Activated naive CD4-positive, alpha-beta T cell treated with anti-CD3 and anti-CD28 coated beads for 36 hours (primary cell): ENCODE measurements at regions not wholly inside any gene's neighbourhood (a gene's known extent, or its start where the extent isn't known, plus 50 kb on each side); places are given as distances from the start of the nearest gene placed in this dataset.

ENCODE experiments used
- CTCF ChIA-PET: fragments of 350-600 bp; sonication (Branson Sonifier 250); formaldehyde crosslinking; loops from one replicate; lab custom pipeline; 2021; ENCODE audit warnings: antibody characterized with exemption; lab: Charles Lee
- DNase-seq: peaks from one replicate; pipeline ENCODE4 v3.0.0-alpha.2; 2020
- H3K27ac Mint-ChIP-seq: one replicate; pipeline ENCODE4 v1.8.0; 2021; ENCODE audit warnings: mild to moderate bottlenecking, mixed read lengths
- H3K27me3 Mint-ChIP-seq: one replicate; pipeline ENCODE4 v1.8.0; 2021; ENCODE audit warnings: low read depth, mixed read lengths
- H3K36me3 Mint-ChIP-seq: one replicate; pipeline ENCODE4 v1.8.0; 2021; ENCODE audit warnings: low read depth, mixed read lengths
- H3K4me1 Mint-ChIP-seq: one replicate; pipeline ENCODE4 v1.8.0; 2021; ENCODE audit warnings: low read depth, mixed read lengths
- H3K4me3 Mint-ChIP-seq: one replicate; pipeline ENCODE4 v1.8.0; 2021; ENCODE audit warnings: mild to moderate bottlenecking, moderate library complexity, mixed read lengths
- H3K9me3 Mint-ChIP-seq: one replicate; pipeline ENCODE4 v1.8.0; 2021; ENCODE audit warnings: mixed read lengths
- intact Hi-C: fragments of 100-400 bp; cut with micrococcal nuclease; formaldehyde crosslinking; loops from one replicate; pipeline ENCODE4 v1.15.1; 2023

- Mint-ChIP-seq H3K9me3 (no peaks in the 10 kb centered on the region), H3K4me1 (no peaks in the 10 kb centered on the region), H3K36me3 (no peaks in the 10 kb centered on the region), H3K27me3 (peaks cover 2% of the 10 kb centered on the region), H3K4me3 (no peak overlapping the region), H3K27ac (no peak overlapping the region)
- intact Hi-C loops: no loop called here
- DNase-seq: no peak
- CTCF ChIA-PET: no interaction called here
Observed at GRCh38 chr10:20999699-21000098, 102.6 kb upstream of the NEBL start.

GRCh38 chr10:20998036-20998435, 100.9 kb upstream of the NEBL start:
- CTCF ChIA-PET: no interaction called here
- no peak for DNase-seq
- intact Hi-C loops: no loop called here
- H3K4me1 Mint-ChIP-seq: no peaks in the 10 kb centered on the region
- no peaks in the 10 kb centered on the region for H3K36me3 Mint-ChIP-seq
- H3K27me3 Mint-ChIP-seq: peaks cover 2% of the 10 kb centered on the region
- H3K27ac Mint-ChIP-seq: no peak overlapping the region
- H3K4me3 Mint-ChIP-seq: no peak overlapping the region
- no peaks in the 10 kb centered on the region for H3K9me3 Mint-ChIP-seq

GRCh38 chr10:20995123-20995987, 98.2 kb upstream of the NEBL start:
- no peak overlapping the region for H3K4me3 Mint-ChIP-seq
- no peak overlapping the region for H3K27ac Mint-ChIP-seq
- peaks cover 2% of the 10 kb centered on the region for H3K27me3 Mint-ChIP-seq
- no peaks in the 10 kb centered on the region for H3K36me3 Mint-ChIP-seq
- CTCF ChIA-PET: no interaction called here
- intact Hi-C loops: no loop called here
- H3K4me1 Mint-ChIP-seq: no peaks in the 10 kb centered on the region
- no peaks in the 10 kb centered on the region for H3K9me3 Mint-ChIP-seq
- no peak for DNase-seq

GRCh38 chr10:20993830-20994527, 96.9 kb upstream of the NEBL start:
- Mint-ChIP-seq H3K27ac (no peak overlapping the region), H3K4me3 (no peak overlapping the region), H3K27me3 (peaks cover 2% of the 10 kb centered on the region), H3K36me3 (no peaks in the 10 kb centered on the region), H3K4me1 (no peaks in the 10 kb centered on the region), H3K9me3 (no peaks in the 10 kb centered on the region)
- intact Hi-C loops: no loop called here
- CTCF ChIA-PET: no interaction called here
- no peak for DNase-seq

- no peaks in the 10 kb centered on the region for H3K9me3 Mint-ChIP-seq
- no peaks in the 10 kb centered on the region for H3K4me1 Mint-ChIP-seq
- no peak overlapping the region for H3K27ac Mint-ChIP-seq
- intact Hi-C loops: no loop called here
- no peak overlapping the region for H3K4me3 Mint-ChIP-seq
- H3K36me3 Mint-ChIP-seq: no peaks in the 10 kb centered on the region
- CTCF ChIA-PET: no interaction called here
- no peak for DNase-seq
- peaks cover 2% of the 10 kb centered on the region for H3K27me3 Mint-ChIP-seq
Observed at GRCh38 chr10:20993389-20993788, 96.3 kb upstream of the NEBL start.

- H3K4me3 Mint-ChIP-seq: no peak overlapping the region
- intact Hi-C loops: no loop called here
- H3K27ac Mint-ChIP-seq: no peak overlapping the region
- H3K4me1 Mint-ChIP-seq: no peaks in the 10 kb centered on the region
- H3K27me3 Mint-ChIP-seq: no peaks in the 10 kb centered on the region
- CTCF ChIA-PET: no interaction called here
- no peak for DNase-seq
- H3K36me3 Mint-ChIP-seq: no peaks in the 10 kb centered on the region
- H3K9me3 Mint-ChIP-seq: no peaks in the 10 kb centered on the region
Observed at GRCh38 chr10:20991526-20991925, 94.4 kb upstream of the NEBL start.

- Mint-ChIP-seq H3K4me3 (no peak overlapping the region), H3K4me1 (no peaks in the 10 kb centered on the region), H3K36me3 (no peaks in the 10 kb centered on the region), H3K27me3 (no peaks in the 10 kb centered on the region), H3K27ac (no peak overlapping the region), H3K9me3 (no peaks in the 10 kb centered on the region)
- CTCF ChIA-PET: interaction anchor here (0.5 kb wide), 1 partner anchor 359 kb away, joined by 3 read pairs; no protein-coding TSS in a partner anchor
- DNase-seq: no peak
- intact Hi-C loops: no loop called here
Observed at GRCh38 chr10:20990604-20991003, 93.5 kb upstream of the NEBL start.

- H3K9me3 Mint-ChIP-seq: no peaks in the 10 kb centered on the region
- DNase-seq: no peak
- intact Hi-C loops: no loop called here
- H3K27ac Mint-ChIP-seq: no peak overlapping the region
- no peaks in the 10 kb centered on the region for H3K27me3 Mint-ChIP-seq
- H3K4me1 Mint-ChIP-seq: no peaks in the 10 kb centered on the region
- no peaks in the 10 kb centered on the region for H3K36me3 Mint-ChIP-seq
- CTCF ChIA-PET: no interaction called here
- no peak overlapping the region for H3K4me3 Mint-ChIP-seq
Observed at GRCh38 chr10:20988357-20988983, 91.4 kb upstream of the NEBL start.

- H3K36me3 Mint-ChIP-seq: no peaks in the 10 kb centered on the region
- H3K27ac Mint-ChIP-seq: no peak overlapping the region
- no peaks in the 10 kb centered on the region for H3K27me3 Mint-ChIP-seq
- no peak for DNase-seq
- intact Hi-C loops: no loop called here
- H3K9me3 Mint-ChIP-seq: no peaks in the 10 kb centered on the region
- H3K4me1 Mint-ChIP-seq: no peaks in the 10 kb centered on the region
- CTCF ChIA-PET: no interaction called here
- no peak overlapping the region for H3K4me3 Mint-ChIP-seq
Observed at GRCh38 chr10:20986049-20986448, 88.9 kb upstream of the NEBL start.

GRCh38 chr10:20984662-20985061, 87.6 kb upstream of the NEBL start:
- intact Hi-C loops: no loop called here
- CTCF ChIA-PET: no interaction called here
- H3K36me3 Mint-ChIP-seq: no peaks in the 10 kb centered on the region
- no peaks in the 10 kb centered on the region for H3K27me3 Mint-ChIP-seq
- no peak for DNase-seq
- no peaks in the 10 kb centered on the region for H3K4me1 Mint-ChIP-seq
- no peaks in the 10 kb centered on the region for H3K9me3 Mint-ChIP-seq
- H3K4me3 Mint-ChIP-seq: no peak overlapping the region
- H3K27ac Mint-ChIP-seq: no peak overlapping the region

GRCh38 chr10:20981419-20981953, 84.4 kb upstream of the NEBL start:
- intact Hi-C loops: no loop called here
- no peaks in the 10 kb centered on the region for H3K4me1 Mint-ChIP-seq
- no peak overlapping the region for H3K27ac Mint-ChIP-seq
- no peak for DNase-seq
- H3K4me3 Mint-ChIP-seq: no peak overlapping the region
- CTCF ChIA-PET: no interaction called here
- no peaks in the 10 kb centered on the region for H3K27me3 Mint-ChIP-seq
- H3K36me3 Mint-ChIP-seq: no peaks in the 10 kb centered on the region
- no peaks in the 10 kb centered on the region for H3K9me3 Mint-ChIP-seq

- no peak overlapping the region for H3K4me3 Mint-ChIP-seq
- no peaks in the 10 kb centered on the region for H3K27me3 Mint-ChIP-seq
- DNase-seq: no peak
- no peaks in the 10 kb centered on the region for H3K4me1 Mint-ChIP-seq
- no peaks in the 10 kb centered on the region for H3K36me3 Mint-ChIP-seq
- no peaks in the 10 kb centered on the region for H3K9me3 Mint-ChIP-seq
- intact Hi-C loops: no loop called here
- H3K27ac Mint-ChIP-seq: no peak overlapping the region
- CTCF ChIA-PET: no interaction called here
Observed at GRCh38 chr10:20978617-20979016, 81.5 kb upstream of the NEBL start.
